ENCODE measurements at regions not wholly inside any gene's neighbourhood (a gene's known extent, or its start where the extent isn't known, plus 50 kb on each side); places are given as distances from the start of the nearest gene placed in this dataset.

DNA sequence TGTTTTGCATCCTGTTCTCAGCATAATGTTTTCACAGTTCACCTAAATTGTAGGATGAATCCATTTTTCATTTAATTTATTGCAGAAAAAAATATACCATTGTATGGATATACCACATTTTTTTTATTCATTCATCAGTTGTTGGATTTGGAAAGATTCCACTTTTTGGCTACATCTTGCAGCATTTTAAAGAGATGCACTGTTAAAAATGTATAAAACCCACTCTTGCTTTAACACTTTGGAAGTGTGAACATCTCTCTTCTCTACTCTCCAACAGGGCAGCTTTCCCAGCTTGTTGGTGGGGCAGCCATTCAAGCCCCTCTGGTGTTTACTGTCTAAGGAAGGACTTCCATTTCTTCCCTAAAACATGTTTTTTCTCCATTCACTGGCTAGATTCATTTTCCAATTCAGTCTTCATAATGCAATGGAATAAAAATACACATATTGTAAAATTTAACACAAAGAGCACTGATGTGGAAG is 104.4 kb upstream of the CBLN2 start:
- intact Hi-C loops (cut with DNase I; ENCODE audit: low total_unique reads) = no loop called here
- no peak overlapping the region for H3K4me3 ChIP-seq
- TF ChIP-seq, protein P1, sequence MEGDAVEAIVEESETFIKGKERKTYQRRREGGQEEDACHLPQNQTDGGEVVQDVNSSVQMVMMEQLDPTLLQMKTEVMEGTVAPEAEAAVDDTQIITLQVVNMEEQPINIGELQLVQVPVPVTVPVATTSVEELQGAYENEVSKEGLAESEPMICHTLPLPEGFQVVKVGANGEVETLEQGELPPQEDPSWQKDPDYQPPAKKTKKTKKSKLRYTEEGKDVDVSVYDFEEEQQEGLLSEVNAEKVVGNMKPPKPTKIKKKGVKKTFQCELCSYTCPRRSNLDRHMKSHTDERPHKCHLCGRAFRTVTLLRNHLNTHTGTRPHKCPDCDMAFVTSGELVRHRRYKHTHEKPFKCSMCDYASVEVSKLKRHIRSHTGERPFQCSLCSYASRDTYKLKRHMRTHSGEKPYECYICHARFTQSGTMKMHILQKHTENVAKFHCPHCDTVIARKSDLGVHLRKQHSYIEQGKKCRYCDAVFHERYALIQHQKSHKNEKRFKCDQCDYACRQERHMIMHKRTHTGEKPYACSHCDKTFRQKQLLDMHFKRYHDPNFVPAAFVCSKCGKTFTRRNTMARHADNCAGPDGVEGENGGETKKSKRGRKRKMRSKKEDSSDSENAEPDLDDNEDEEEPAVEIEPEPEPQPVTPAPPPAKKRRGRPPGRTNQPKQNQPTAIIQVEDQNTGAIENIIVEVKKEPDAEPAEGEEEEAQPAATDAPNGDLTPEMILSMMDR (IDR thresholded peaks at IDR 0.05) = no peak
- TF ChIP-seq POLR2A (IDR thresholded peaks at IDR 0.05) = no peak
- H3K9me3 ChIP-seq = no peaks in the 10 kb centered on the region
- no peaks in the 10 kb centered on the region for H3K36me3 ChIP-seq (ENCODE audit: low read depth, missing control alignments)
- H3K4me1 ChIP-seq = no peaks in the 10 kb centered on the region
- H3K27me3 ChIP-seq = no peaks in the 10 kb centered on the region
- H3K27ac ChIP-seq = no peak overlapping the region
- DNase-seq = no peak

DNA sequence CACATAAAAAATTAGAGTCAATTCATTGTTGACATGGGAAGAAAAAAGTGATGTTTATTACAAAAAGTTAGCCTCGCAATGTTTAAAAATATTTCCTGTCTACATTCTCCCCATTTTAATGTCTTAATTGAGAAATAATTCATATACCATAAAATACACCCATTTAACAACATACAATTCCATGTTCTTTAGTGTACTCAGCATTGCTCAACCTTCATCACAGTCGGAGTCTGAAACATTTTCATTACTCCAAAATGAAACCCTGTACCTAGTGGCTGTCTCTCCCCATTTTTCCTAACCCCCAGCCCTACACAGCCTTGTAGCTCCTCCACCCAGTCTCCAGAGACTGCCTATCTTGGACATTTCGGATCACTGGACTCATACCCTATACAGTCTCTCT is 103.9 kb upstream of the CBLN2 start:
- 89 to 94% methylated on average over 3 of the region's 3 CpGs for WGBS, 2 donors
- no peak for TF ChIP-seq POLR2A (IDR thresholded peaks at IDR 0.05)
- TF ChIP-seq, protein P1 (IDR thresholded peaks at IDR 0.05) = no peak
- DNase-seq = no peak

DNA sequence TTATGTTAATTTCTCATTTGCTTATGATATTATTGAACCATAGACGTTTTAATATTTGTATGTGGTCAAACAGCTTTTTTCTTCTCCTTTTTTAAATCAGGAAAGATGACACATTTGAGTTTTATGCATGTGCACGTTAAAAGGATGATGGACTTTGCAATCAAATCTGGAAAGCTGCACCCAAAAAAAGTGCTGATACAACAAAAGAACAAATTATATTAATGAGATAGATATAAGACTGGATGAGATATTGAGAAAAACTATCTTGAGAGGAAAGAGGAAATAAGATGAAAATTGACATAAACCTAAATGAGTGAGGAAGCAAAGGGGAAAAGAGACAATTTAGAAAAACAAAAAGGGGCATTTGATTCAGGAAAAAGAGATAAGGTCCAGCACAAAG is 96.4 kb upstream of the CBLN2 start:
- Histone ChIP-seq H3K4me3 (no peak overlapping the region), H3K27me3 (no peaks in the 10 kb centered on the region), H3K9me3 (no peaks in the 10 kb centered on the region), H3K36me3 (ENCODE audit: low read depth, missing control alignments) (no peaks in the 10 kb centered on the region), H3K27ac (no peak overlapping the region), H3K4me1 (no peaks in the 10 kb centered on the region)
- no peak for DNase-seq
- TF ChIP-seq, protein P1 (IDR thresholded peaks at IDR 0.05) = no peak
- no peak for TF ChIP-seq POLR2A (IDR thresholded peaks at IDR 0.05)
- intact Hi-C loops (cut with DNase I; ENCODE audit: low total_unique reads) = no loop called here
- 54 to 56% methylated on average over 2 of the region's 2 CpGs for WGBS, 2 donors

More for the DNA sequence above, 103.9 kb upstream of the CBLN2 start:
- H3K4me1 ChIP-seq = no peaks in the 10 kb centered on the region
- no peaks in the 10 kb centered on the region for H3K9me3 ChIP-seq
- intact Hi-C loops (cut with DNase I; ENCODE audit: low total_unique reads) = no loop called here
- H3K4me3 ChIP-seq = no peak overlapping the region
- no peaks in the 10 kb centered on the region for H3K27me3 ChIP-seq
- H3K27ac ChIP-seq = no peak overlapping the region
- H3K36me3 ChIP-seq (ENCODE audit: low read depth, missing control alignments) = no peaks in the 10 kb centered on the region

DNA sequence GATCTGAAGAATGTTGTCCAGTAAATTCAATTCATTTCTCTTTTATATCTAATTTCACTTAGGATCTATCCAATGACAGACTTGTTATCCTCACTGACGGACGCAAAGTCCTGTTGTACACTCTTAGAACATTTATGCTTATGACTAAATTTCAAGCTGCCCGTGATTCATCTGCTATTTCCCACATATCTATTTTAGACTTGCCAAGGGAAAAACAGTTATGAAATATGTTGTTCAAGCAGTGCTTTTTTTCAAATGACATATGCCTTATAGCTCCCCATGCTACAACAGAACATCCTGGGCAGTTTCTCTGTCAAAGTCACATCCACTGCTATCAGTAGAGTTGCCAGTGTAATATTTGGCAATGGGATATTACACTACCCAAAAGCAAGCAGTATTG is 94.2 kb upstream of the CBLN2 start:
- DNase-seq = no peak
- intact Hi-C loops (cut with DNase I; ENCODE audit: low total_unique reads) = no loop called here
- no peak overlapping the region for H3K4me3 ChIP-seq
- no peaks in the 10 kb centered on the region for H3K27me3 ChIP-seq
- H3K36me3 ChIP-seq (ENCODE audit: low read depth, missing control alignments) = no peaks in the 10 kb centered on the region
- H3K9me3 ChIP-seq = no peaks in the 10 kb centered on the region
- WGBS, 2 donors = 88 to 94% methylated on average over 3 of the region's 3 CpGs
- no peak for TF ChIP-seq POLR2A (IDR thresholded peaks at IDR 0.05)
- no peaks in the 10 kb centered on the region for H3K4me1 ChIP-seq
- H3K27ac ChIP-seq = no peak overlapping the region

DNA sequence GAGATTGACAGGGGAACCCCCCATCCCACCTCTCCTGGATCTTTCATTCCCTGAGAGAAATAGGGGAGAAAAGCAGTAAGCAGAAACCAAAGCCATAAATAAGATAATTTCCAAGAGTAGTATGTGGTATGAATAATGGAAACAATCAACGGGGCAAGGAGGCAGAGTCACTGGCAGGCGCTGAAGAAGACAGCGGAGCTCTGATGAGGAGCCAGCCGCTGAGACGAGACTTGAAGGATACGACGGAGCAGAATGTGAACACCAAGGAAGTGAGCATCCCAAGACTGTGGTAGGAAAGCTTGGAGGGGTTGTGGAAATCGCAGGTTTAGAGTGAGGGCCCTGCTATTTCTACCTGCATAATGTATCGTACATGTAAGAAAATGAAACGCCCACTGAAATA is 93.6 kb upstream of the CBLN2 start:
- H3K4me1 ChIP-seq = no peaks in the 10 kb centered on the region
- intact Hi-C loops (cut with DNase I; ENCODE audit: low total_unique reads) = no loop called here
- H3K27ac ChIP-seq = no peak overlapping the region
- H3K36me3 ChIP-seq (ENCODE audit: low read depth, missing control alignments) = no peaks in the 10 kb centered on the region
- WGBS, 2 donors = 66 to 72% methylated on average over 10 of the region's 10 CpGs
- no peak for DNase-seq
- no peaks in the 10 kb centered on the region for H3K9me3 ChIP-seq
- no peak overlapping the region for H3K4me3 ChIP-seq
- TF ChIP-seq, protein P1 (IDR thresholded peaks at IDR 0.05) = no peak
- no peak for TF ChIP-seq POLR2A (IDR thresholded peaks at IDR 0.05)
- H3K27me3 ChIP-seq = no peaks in the 10 kb centered on the region
